Coronary artery (tissue), 2 donors: ENCODE measurements at regions not wholly inside any gene's neighbourhood (a gene's known extent, or its start where the extent isn't known, plus 50 kb on each side); places are given as distances from the start of the nearest gene placed in this dataset.

Source experiments
- DNase-seq: peaks from one replicate; pipeline ENCODE4 v3.0.0-alpha.2; 2017; ENCODE audit warnings: low spot score
- H3K27ac ChIP-seq, 2 donors: fragments of 200-600 bp; sonication (generic); one replicate each; pipeline ENCODE4 v1.5.1; 2016 to 2019
- H3K4me3 ChIP-seq: fragments of 200-600 bp; sonication (generic); 2 replicates; pipeline ENCODE4 v1.5.1; 2016; ENCODE audit warnings: mild to moderate bottlenecking, moderate library complexity
- CTCF ChIP-seq: fragments of 200-600 bp; sonication (generic); IDR thresholded peaks from one replicate; pipeline ENCODE4 v1.5.1; 2019; ENCODE audit warnings: antibody characterized with exemption

- Histone ChIP-seq H3K4me3 (no peak overlapping the region), H3K27ac (no peak overlapping the region)
- no peak for DNase-seq
- no peak for TF ChIP-seq CTCF
Observed at GRCh38 chr13:47092202-47092601, 195.3 kb upstream of the HTR2A start.

GRCh38 chr13:47087841-47088240 is 191.0 kb upstream of the HTR2A start:
- TF ChIP-seq CTCF: no peak
- peak overlapping the region; percentile 9 for H3K4me3 ChIP-seq
- DNase-seq: no peak
- H3K27ac ChIP-seq: peak overlapping the region; percentile 53 to 63

GRCh38 chr13:47087241-47087640 is 190.4 kb upstream of the HTR2A start:
- no peak for TF ChIP-seq CTCF
- peak overlapping the region in 1 of 2 donors; percentile 63 for H3K27ac ChIP-seq
- no peak for DNase-seq
- no peak overlapping the region for H3K4me3 ChIP-seq

- no peak overlapping the region for H3K4me3 ChIP-seq
- DNase-seq: no peak
- no peak for TF ChIP-seq CTCF
- no peak overlapping the region for H3K27ac ChIP-seq
Observed at GRCh38 chr13:47085346-47085745, 188.5 kb upstream of the HTR2A start.

- no peak for TF ChIP-seq CTCF
- Histone ChIP-seq H3K27ac (peak overlapping the region in 1 of 2 donors; percentile 12), H3K4me3 (no peak overlapping the region)
- DNase-seq: no peak
Observed at GRCh38 chr13:47081850-47082249, 185.0 kb upstream of the HTR2A start.

GRCh38 chr13:47081246-47081645 is 184.4 kb upstream of the HTR2A start:
- Histone ChIP-seq H3K4me3 (no peak overlapping the region), H3K27ac (peak overlapping the region in 1 of 2 donors; percentile 12)
- TF ChIP-seq CTCF: no peak
- no peak for DNase-seq

- no peak for DNase-seq
- Histone ChIP-seq H3K27ac (no peak overlapping the region), H3K4me3 (no peak overlapping the region)
- TF ChIP-seq CTCF: no peak
Observed at GRCh38 chr13:47080621-47081020, 183.8 kb upstream of the HTR2A start.
